Activated naive CD4-positive, alpha-beta T cell treated with anti-CD3 and anti-CD28 coated beads, Interleukin-2, amount 10 ng/mL, durations not matched to agents 7 days and 5 days (primary cell): ENCODE measurements at regions not wholly inside any gene's neighbourhood (a gene's known extent, or its start where the extent isn't known, plus 50 kb on each side); places are given as distances from the start of the nearest gene placed in this dataset.

Source experiments
- CTCF ChIA-PET: fragments of 350-600 bp; sonication (Branson Sonifier 250); formaldehyde crosslinking; loops from one replicate; lab custom pipeline; 2021; ENCODE audit warnings: antibody characterized with exemption; lab: Charles Lee
- DNase-seq: peaks from one replicate; pipeline ENCODE4 v3.0.0-alpha.2; 2020
- H3K27ac Mint-ChIP-seq: one replicate; pipeline ENCODE4 v1.8.0; 2021; ENCODE audit warnings: mild to moderate bottlenecking, moderate library complexity, mixed read lengths
- H3K27me3 Mint-ChIP-seq: one replicate; pipeline ENCODE4 v1.8.0; 2021; ENCODE audit warnings: mild to moderate bottlenecking, mixed read lengths
- H3K36me3 Mint-ChIP-seq: one replicate; pipeline ENCODE4 v1.8.0; 2021; ENCODE audit warnings: mixed read lengths
- H3K4me1 Mint-ChIP-seq: one replicate; pipeline ENCODE4 v1.8.0; 2021; ENCODE audit warnings: mixed read lengths
- H3K4me3 Mint-ChIP-seq: one replicate; pipeline ENCODE4 v1.8.0; 2021; ENCODE audit warnings: mild to moderate bottlenecking, moderate library complexity, mixed read lengths
- H3K9me3 Mint-ChIP-seq: one replicate; pipeline ENCODE4 v1.8.0; 2021; ENCODE audit warnings: mixed read lengths

DNA sequence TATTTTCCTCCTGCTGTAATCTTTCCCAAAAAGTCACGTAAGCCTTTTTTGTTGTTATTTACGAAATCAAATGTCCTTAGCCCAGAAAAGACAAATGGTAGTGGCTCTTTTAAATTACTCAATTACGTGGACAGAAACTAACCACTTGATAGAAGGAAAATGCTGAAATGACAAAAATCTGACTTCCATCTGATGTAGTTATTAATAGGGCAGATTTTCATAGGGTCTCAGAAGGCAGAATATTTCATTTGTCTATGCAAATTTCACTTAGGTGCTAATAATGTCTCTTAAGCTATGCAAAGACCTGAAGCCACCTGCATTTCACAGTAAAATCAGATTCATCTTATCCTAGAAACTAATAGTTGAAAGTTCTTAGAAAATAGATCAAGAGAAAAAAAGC lies 295.7 kb downstream of the TMA16 start:
- no peaks in the 10 kb centered on the region for H3K36me3 Mint-ChIP-seq
- H3K27ac Mint-ChIP-seq, result no peak overlapping the region
- H3K4me3 Mint-ChIP-seq, result no peak overlapping the region
- H3K9me3 Mint-ChIP-seq, result no peaks in the 10 kb centered on the region
- no peak for DNase-seq
- CTCF ChIA-PET, result no interaction called here
- H3K4me1 Mint-ChIP-seq, result no peaks in the 10 kb centered on the region
- no peaks in the 10 kb centered on the region for H3K27me3 Mint-ChIP-seq

DNA sequence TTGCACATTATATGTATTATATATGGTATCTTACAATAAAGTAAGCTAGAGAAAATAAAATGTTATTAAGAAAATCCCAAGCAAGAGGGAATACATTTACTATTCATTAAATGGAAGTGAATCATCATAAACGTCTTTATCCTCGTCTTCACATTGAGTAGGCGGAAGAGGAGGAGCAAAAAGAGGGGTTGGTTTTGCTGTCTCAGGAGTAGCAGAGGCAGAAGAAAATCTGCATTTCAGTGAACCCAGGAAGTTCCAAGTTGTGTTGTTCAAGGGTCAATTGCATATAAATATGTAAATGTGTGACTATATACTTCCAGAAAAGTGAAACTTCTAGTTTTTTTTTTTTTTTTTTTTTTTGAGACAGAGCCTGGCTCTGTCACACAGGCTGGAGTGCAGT lies 301.4 kb downstream of the TMA16 start:
- Mint-ChIP-seq H3K4me3 (no peak overlapping the region), H3K27me3 (no peaks in the 10 kb centered on the region), H3K27ac (no peak overlapping the region), H3K4me1 (no peaks in the 10 kb centered on the region), H3K9me3 (no peaks in the 10 kb centered on the region), H3K36me3 (no peaks in the 10 kb centered on the region)
- CTCF ChIA-PET, result no interaction called here
- no peak for DNase-seq

DNA sequence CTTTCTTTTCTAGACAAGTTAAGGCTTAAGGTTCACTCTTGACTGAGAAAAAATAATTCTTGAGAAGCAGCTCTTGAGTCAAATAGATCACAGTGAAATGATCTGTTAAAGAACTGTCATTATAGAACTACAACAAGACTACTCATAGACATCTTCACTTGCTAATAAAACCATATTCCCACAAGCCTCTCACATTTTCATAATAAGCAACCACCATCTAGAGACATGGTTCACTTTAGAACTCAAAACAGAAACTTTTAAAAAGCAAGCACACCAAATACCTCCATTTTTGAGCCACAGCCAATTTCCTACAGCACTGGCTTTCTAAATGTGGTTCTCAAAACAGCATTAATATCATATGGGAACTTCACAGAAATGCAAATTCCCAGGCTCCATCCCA lies 309.5 kb downstream of the TMA16 start:
- DNase-seq, result no peak
- CTCF ChIA-PET, result no interaction called here
- Mint-ChIP-seq H3K36me3 (no peaks in the 10 kb centered on the region), H3K27me3 (no peaks in the 10 kb centered on the region), H3K9me3 (no peaks in the 10 kb centered on the region), H3K4me1 (no peaks in the 10 kb centered on the region), H3K27ac (no peak overlapping the region), H3K4me3 (no peak overlapping the region)

DNA sequence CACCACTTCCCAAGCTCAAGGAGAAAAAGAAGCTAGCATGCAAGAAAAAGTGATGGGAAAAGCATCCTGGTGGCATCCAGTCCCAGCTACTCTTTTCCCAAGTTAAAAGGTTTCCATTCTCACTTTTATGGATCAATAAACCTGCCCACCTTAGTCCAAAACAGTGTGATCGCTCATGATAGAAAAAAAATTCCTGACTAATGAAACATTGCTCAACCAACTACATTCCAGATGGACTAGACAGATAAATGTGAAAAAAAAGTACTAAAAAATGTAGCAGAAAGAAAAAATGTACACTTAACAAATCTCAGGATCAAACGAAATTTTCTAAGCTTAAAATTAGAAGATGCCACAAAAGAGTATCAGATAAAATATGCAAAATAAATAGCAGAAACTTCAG lies 312.2 kb downstream of the TMA16 start:
- Mint-ChIP-seq H3K27ac (no peak overlapping the region), H3K27me3 (no peaks in the 10 kb centered on the region), H3K4me1 (no peaks in the 10 kb centered on the region), H3K4me3 (no peak overlapping the region), H3K9me3 (no peaks in the 10 kb centered on the region), H3K36me3 (no peaks in the 10 kb centered on the region)
- no peak for DNase-seq
- CTCF ChIA-PET, result no interaction called here

DNA sequence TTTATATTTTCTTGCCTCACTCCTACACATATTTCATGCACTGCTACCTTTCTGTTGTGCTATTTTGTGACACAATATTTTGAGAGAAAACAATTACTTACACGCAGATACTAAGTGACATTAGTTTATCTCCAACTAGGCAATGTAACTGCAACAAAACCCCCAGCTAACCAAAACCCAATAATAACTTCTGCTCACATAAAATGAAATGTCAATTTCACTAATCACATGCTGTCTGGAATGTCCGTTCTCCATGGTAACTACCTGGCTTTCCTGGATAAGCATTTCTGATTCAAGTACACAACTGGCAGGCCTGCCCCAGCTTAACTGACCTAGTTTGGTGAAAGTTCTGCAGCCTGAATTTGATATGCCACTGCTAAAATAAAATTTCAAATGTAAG lies 313.5 kb downstream of the TMA16 start:
- Mint-ChIP-seq H3K4me3 (no peak overlapping the region), H3K4me1 (no peaks in the 10 kb centered on the region), H3K27me3 (no peaks in the 10 kb centered on the region), H3K9me3 (no peaks in the 10 kb centered on the region), H3K36me3 (no peaks in the 10 kb centered on the region), H3K27ac (no peak overlapping the region)
- no peak for DNase-seq
- CTCF ChIA-PET, result no interaction called here

DNA sequence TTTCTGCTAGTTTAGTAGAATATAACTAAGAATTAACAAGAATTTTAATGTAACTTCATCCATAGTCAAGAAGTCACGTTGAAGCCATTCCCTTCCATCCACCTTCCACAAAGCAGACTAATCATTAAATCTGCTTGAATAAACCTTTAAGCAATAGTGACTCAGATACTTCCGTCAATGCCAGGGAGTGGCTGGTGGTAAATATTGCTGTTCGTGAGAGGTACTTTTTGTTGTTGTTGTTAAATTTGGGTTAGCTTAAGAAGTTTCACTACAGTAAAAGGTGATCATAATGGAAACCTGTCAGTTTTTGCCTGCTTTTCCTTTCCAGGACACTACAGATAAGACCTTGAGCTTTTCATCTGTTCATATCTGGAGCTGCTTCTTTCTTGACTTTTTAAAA lies 316.3 kb downstream of the TMA16 start:
- CTCF ChIA-PET, result no interaction called here
- Mint-ChIP-seq H3K27me3 (no peaks in the 10 kb centered on the region), H3K4me1 (no peaks in the 10 kb centered on the region), H3K9me3 (no peaks in the 10 kb centered on the region), H3K4me3 (no peak overlapping the region), H3K36me3 (no peaks in the 10 kb centered on the region), H3K27ac (no peak overlapping the region)
- no peak for DNase-seq

DNA sequence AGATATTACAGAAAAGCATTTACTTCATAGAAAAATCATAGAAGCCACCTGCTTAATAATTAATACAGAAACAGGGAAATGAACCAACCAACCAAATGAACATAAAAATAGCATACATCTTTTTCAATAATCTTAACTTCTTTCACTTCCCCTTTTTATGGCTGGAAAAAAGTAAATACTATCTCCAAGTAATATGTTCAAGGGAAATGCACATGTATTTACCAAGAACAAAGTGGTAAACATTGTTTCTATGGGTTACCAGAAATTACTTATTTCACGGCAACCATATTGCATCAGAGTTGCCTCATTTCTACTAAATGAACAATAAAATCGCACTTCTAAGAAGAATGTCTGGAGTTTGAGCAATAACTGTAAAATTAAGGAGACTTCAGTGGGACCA lies 321.3 kb downstream of the TMA16 start:
- no peak overlapping the region for H3K4me3 Mint-ChIP-seq
- DNase-seq, result no peak
- no peaks in the 10 kb centered on the region for H3K36me3 Mint-ChIP-seq
- H3K9me3 Mint-ChIP-seq, result no peaks in the 10 kb centered on the region
- CTCF ChIA-PET, result no interaction called here
- H3K27me3 Mint-ChIP-seq, result no peaks in the 10 kb centered on the region
- no peak overlapping the region for H3K27ac Mint-ChIP-seq
- no peaks in the 10 kb centered on the region for H3K4me1 Mint-ChIP-seq

DNA sequence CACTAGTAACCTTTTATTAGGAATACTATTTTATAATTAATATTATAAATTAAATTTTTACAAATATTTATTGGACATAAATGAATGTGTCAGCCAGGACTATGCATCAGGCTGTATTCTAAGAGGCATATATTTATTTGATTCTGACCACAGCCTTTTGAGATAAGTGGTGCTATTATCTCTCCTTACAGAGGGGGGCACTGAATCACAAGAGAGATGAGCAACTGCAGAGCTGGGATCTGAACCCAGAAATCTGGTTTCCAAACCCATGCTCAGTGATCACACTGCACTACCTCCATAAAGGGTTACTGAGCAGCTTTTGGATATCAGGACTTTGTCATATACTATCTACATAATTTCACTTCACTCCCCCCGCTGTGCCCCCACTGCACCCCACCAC lies 322.0 kb downstream of the TMA16 start:
- Mint-ChIP-seq H3K27ac (no peak overlapping the region), H3K27me3 (no peaks in the 10 kb centered on the region), H3K9me3 (no peaks in the 10 kb centered on the region), H3K4me3 (no peak overlapping the region), H3K4me1 (no peaks in the 10 kb centered on the region), H3K36me3 (no peaks in the 10 kb centered on the region)
- CTCF ChIA-PET, result no interaction called here
- no peak for DNase-seq

DNA sequence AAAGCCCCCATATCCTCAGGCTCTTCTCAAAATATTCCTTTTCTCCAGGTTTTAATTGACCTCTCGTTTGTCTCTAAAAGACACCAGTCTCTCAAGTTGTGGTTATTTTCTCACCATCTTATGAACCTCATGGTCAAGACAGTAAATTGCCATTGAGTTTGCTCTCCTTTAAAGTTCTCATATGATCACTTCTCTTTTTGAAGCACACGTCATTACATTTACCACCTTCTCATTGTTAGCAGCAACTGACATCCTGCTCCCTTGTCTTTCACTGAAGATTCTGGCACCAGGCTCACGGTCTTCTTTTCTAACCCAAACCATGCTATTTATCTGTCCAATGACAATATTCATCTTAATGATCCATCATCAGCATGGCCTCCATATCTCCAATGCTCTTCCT lies 324.2 kb downstream of the TMA16 start:
- H3K36me3 Mint-ChIP-seq, result no peaks in the 10 kb centered on the region
- no peaks in the 10 kb centered on the region for H3K4me1 Mint-ChIP-seq
- H3K27me3 Mint-ChIP-seq, result no peaks in the 10 kb centered on the region
- no peak overlapping the region for H3K27ac Mint-ChIP-seq
- H3K4me3 Mint-ChIP-seq, result no peak overlapping the region
- no peak for DNase-seq
- no peaks in the 10 kb centered on the region for H3K9me3 Mint-ChIP-seq
- CTCF ChIA-PET, result no interaction called here

DNA sequence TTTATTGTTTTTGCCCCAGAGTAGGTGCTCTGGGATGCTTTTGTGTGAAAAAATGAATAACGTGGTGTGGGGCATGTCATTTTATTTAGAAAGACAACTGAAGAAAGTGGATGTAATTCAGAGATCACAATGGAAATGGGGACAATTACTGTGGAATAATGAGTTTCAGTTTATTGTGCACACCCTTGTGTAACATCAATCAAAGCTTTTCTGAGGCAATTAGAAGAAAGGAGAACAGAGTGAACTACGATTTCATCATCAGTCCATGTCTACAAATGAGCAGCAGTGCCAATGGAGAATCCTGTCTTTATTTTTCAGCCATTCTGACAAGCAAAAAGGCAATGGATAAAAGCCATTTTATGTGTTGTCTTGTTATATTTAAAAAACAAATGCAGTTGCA lies 339.2 kb downstream of the TMA16 start:
- no peak for DNase-seq
- Mint-ChIP-seq H3K36me3 (no peaks in the 10 kb centered on the region), H3K9me3 (no peaks in the 10 kb centered on the region), H3K27ac (no peak overlapping the region), H3K4me3 (no peak overlapping the region), H3K4me1 (no peaks in the 10 kb centered on the region), H3K27me3 (no peaks in the 10 kb centered on the region)
- CTCF ChIA-PET, result no interaction called here

DNA sequence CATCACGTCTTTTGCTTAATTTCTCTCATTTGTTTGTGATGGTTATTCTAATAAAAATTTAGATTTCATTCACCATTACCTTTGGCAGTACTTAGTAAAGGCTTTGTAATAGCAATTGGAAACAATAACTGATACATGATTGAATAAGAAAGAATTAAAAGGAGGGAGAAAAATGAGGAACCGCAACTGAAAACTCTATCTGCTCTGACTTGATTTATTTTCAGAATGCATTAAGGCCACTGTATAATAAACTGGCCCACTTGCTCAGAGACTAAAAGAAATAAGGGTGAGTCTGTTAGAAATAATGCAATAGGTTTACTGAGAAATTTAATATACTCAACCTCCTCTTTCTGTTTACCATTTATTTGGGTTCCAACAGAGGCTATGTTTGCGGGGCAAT lies 351.5 kb downstream of the TMA16 start:
- no peak for DNase-seq
- CTCF ChIA-PET, result no interaction called here
- Mint-ChIP-seq H3K4me1 (no peaks in the 10 kb centered on the region), H3K9me3 (peaks cover 3% of the 10 kb centered on the region), H3K27ac (no peak overlapping the region), H3K27me3 (no peaks in the 10 kb centered on the region), H3K36me3 (no peaks in the 10 kb centered on the region), H3K4me3 (no peak overlapping the region)

DNA sequence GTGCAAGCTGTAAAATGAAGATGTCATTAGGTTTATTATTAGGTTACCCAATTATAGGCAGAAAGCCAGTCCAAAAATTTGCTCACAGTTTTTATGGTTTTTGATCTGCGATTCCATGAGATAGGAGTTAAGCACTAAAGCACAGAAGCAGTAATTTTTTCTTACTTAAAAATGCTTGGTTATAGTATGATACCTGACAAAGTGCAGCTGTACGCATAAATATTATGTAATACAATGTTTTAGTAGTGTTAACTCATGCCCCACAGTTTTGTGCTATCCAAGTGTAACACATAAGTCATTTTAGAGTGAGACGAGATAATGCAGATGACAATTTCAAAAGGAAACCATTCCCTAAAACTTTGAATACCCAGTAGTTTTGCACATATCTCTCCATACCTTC lies 357.8 kb downstream of the TMA16 start:
- H3K27me3 Mint-ChIP-seq, result no peaks in the 10 kb centered on the region
- H3K9me3 Mint-ChIP-seq, result peaks cover 3% of the 10 kb centered on the region
- H3K27ac Mint-ChIP-seq, result no peak overlapping the region
- H3K4me1 Mint-ChIP-seq, result no peaks in the 10 kb centered on the region
- no peaks in the 10 kb centered on the region for H3K36me3 Mint-ChIP-seq
- CTCF ChIA-PET, result no interaction called here
- no peak overlapping the region for H3K4me3 Mint-ChIP-seq
- no peak for DNase-seq

DNA sequence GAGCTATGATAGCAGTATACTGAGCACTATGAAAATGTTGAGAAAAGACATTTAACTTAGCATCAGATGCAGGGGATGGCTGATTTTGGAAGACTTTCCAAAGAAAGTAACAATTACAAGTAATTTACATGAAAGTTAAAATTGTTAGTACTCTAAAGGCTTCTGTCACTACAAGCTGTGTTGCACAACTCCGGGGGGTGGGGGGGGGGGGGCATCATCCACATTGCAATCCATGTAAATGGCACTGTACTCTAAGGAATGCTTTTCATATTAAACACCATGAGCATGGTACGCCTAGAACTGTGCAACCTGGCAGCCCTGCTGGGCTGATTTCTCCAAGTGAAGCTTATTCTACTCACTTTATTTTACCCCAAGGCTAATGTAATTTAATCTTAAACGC lies 363.4 kb downstream of the TMA16 start:
- Mint-ChIP-seq H3K27me3 (no peaks in the 10 kb centered on the region), H3K27ac (no peak overlapping the region), H3K4me1 (no peaks in the 10 kb centered on the region), H3K9me3 (no peaks in the 10 kb centered on the region), H3K4me3 (no peak overlapping the region), H3K36me3 (no peaks in the 10 kb centered on the region)
- CTCF ChIA-PET, result no interaction called here
- no peak for DNase-seq

DNA sequence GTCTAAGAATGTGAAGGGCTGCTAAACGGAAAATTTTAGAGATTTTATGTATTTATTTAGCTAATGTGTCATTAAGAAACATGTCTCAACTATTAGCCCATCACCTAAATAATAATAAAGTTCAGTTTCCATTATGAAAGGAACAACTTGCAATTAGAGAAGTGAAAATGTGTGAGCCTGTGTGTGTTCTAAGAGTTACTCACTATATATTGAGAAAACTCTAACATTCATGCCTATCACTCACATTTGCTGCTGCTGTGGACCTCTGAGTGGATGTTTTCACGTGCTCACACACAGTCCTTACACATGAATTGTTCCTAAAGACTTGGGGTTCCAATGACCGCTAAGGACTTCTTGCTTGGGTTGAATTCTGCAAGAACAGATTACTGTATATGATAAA lies 364.0 kb downstream of the TMA16 start:
- no peaks in the 10 kb centered on the region for H3K4me1 Mint-ChIP-seq
- H3K4me3 Mint-ChIP-seq, result no peak overlapping the region
- no peaks in the 10 kb centered on the region for H3K27me3 Mint-ChIP-seq
- no peak for DNase-seq
- H3K36me3 Mint-ChIP-seq, result no peaks in the 10 kb centered on the region
- no peaks in the 10 kb centered on the region for H3K9me3 Mint-ChIP-seq
- CTCF ChIA-PET, result no interaction called here
- H3K27ac Mint-ChIP-seq, result no peak overlapping the region

DNA sequence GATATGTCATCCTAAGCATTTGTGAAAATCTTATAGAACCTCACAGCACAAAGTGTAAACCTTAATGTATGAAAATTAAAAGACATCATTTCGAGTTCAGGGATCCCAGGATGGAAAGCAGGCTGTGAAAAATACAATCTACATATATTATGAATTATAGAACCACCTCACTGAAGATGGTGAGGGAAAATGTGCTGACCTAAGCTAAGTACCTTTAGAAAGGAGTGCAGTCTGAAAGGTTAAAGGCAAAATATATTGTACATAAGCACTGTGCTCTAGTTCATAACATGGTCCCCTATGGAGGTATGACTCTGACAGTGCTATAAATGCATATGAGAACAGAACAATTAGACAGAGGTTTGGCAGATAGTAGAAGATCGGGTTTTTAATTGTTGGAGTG lies 368.6 kb downstream of the TMA16 start:
- CTCF ChIA-PET, result no interaction called here
- no peaks in the 10 kb centered on the region for H3K4me1 Mint-ChIP-seq
- no peaks in the 10 kb centered on the region for H3K9me3 Mint-ChIP-seq

DNA sequence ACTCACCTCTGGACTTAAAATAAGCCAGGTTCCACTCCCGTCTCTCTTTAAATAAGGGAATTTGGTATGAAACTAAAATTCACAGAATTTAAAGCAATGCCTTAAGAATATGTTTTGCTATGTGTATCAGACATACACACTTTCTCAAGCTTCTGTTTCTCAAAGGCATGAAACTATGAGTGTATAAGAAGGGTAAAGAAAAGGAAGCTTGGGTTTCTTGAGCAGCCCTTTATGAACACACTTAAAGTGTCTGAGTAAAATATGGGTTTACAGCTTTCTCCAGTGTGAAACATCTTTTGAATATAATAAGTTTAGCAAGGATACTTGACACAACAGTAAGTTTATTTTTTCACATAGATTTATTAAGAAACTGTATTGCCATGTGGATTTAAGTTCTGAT lies 370.5 kb downstream of the TMA16 start:
- Mint-ChIP-seq H3K9me3 (no peaks in the 10 kb centered on the region), H3K27ac (no peak overlapping the region), H3K4me3 (no peak overlapping the region), H3K27me3 (no peaks in the 10 kb centered on the region), H3K4me1 (no peaks in the 10 kb centered on the region), H3K36me3 (no peaks in the 10 kb centered on the region)
- CTCF ChIA-PET, result no interaction called here
- DNase-seq, result no peak

More for the DNA sequence above, 368.6 kb downstream of the TMA16 start:
- Mint-ChIP-seq H3K27me3 (no peaks in the 10 kb centered on the region), H3K4me3 (no peak overlapping the region), H3K27ac (no peak overlapping the region), H3K36me3 (no peaks in the 10 kb centered on the region)
- DNase-seq, result no peak
